Right ventricle myocardium superior (tissue), 1 donor: ENCODE measurements at regions not wholly inside any gene's neighbourhood (a gene's known extent, or its start where the extent isn't known, plus 50 kb on each side); places are given as distances from the start of the nearest gene placed in this dataset.
"Not testable (repeated sequence)": the region's sequence is repeated elsewhere in the genome, so short reads cannot be mapped to it uniquely, and the experiment has no call there.

Experiments used
- ATAC-seq: fragments of 200-7000 bp; cut with Tn5 transposase; one replicate; pipeline ENCODE4 v1.9.1; 2020; ENCODE audit warnings: mild to moderate bottlenecking; ENCODE audit not compliant: poor library complexity
- DNase-seq: peaks from one replicate; pipeline ENCODE4 v3.0.0-alpha.2; 2020
- intact Hi-C: fragments of 100-400 bp; cut with DNase I; formaldehyde crosslinking; loops from one replicate; pipeline ENCODE4 v1.11.2; 2022
- donor health status: DM: no; HTN: yes; CAD: no; lungs with severe emphysema.

- no peak for DNase-seq
- intact Hi-C loops, result no loop called here
- no peak for ATAC-seq
These were observed 114.8 kb upstream of the BARHL2 start for GRCh38 chr1:90831910-90832309.

- intact Hi-C loops, result no loop called here
- DNase-seq (no peak), ATAC-seq (no peak)
These were observed 109.7 kb upstream of the BARHL2 start for GRCh38 chr1:90826834-90827233.

GRCh38 chr1:90826024-90826423 lies 108.9 kb upstream of the BARHL2 start:
- ATAC-seq (no peak), DNase-seq (no peak)
- intact Hi-C loops, result no loop called here

DNA sequence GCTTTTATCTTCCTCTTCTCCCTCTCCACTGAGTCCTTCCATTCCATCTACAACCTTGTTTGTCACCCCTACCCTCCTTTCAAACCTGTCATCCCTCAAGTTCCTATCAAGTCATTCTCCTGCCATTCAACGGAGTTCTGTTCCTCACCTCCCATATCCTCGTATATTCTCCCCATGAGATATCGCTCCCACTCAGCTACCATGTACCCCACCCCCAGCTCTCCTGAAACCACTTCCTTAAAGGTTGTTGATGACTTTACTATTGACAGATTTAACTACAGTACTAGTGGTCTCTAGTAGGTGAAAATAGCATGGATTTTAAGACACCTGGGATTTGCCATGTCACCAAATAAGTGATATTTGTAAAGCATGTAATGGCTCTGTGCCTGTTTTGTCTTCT lies 107.4 kb upstream of the BARHL2 start:
- DNase-seq, result no peak
- intact Hi-C loops, result no loop called here
- no peak for ATAC-seq

- ATAC-seq, result no peak
- DNase-seq, result no peak
- intact Hi-C loops, result no loop called here
These were observed 106.6 kb upstream of the BARHL2 start for GRCh38 chr1:90823686-90824085.

DNA sequence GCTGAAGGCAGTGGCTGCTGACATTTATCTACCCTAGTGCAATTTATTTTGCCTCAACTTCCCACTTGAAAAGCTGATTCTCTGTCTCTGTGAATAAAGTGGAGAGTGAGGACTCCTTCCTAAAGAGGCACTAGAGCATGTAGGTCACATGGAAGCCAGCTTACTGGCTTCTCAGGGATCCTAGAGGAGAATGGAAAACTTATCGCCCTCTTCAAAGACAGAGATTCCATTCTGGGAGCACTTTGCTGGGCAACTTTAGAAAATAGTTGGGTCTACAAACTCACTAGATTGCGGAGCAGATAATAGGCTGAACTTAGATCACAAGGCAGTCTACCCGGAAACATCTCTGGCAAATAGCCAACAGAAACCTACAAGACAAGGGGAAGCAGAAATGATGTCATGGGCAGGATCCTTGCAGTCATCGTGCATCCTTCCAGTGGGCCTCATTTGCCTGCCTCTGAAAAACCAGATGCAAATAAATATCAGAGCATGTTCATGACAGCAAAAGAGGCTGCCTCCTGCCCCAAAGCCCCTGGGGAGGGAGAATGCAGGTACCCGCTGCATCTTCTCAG lies 104.8 kb upstream of the BARHL2 start:
- ATAC-seq, result no peak
- intact Hi-C loops, result no loop called here
- DNase-seq, result no peak

GRCh38 chr1:90821152-90821787 lies 104.2 kb upstream of the BARHL2 start:
- no peak for DNase-seq
- ATAC-seq, result no peak
- intact Hi-C loops, result no loop called here

GRCh38 chr1:90820745-90821144 lies 103.6 kb upstream of the BARHL2 start:
- intact Hi-C loops, result no loop called here
- no peak for ATAC-seq

GRCh38 chr1:90817399-90817798 lies 100.3 kb upstream of the BARHL2 start:
- ATAC-seq (no peak), DNase-seq (no peak)
- intact Hi-C loops, result no loop called here

More at GRCh38 chr1:90820745-90821144, 103.6 kb upstream of the BARHL2 start:
- no peak for DNase-seq

- intact Hi-C loops, ATAC-seq, DNase-seq: not testable (repeated sequence)
These were observed 95.1 kb upstream of the BARHL2 start for GRCh38 chr1:90812237-90812636.

GRCh38 chr1:90811444-90811950 lies 94.4 kb upstream of the BARHL2 start:
- ATAC-seq, intact Hi-C loops, DNase-seq: not testable (repeated sequence)

GRCh38 chr1:90810681-90811080 lies 93.6 kb upstream of the BARHL2 start:
- DNase-seq, result no peak
- ATAC-seq, result no peak
- intact Hi-C loops, result no loop called here

- ATAC-seq (no peak), DNase-seq (no peak)
- intact Hi-C loops, result no loop called here
These were observed 92.9 kb upstream of the BARHL2 start for GRCh38 chr1:90809996-90810395.

- ATAC-seq (no peak), DNase-seq (no peak)
- intact Hi-C loops, result no loop called here
These were observed 92.0 kb upstream of the BARHL2 start for GRCh38 chr1:90809093-90809492.

DNA sequence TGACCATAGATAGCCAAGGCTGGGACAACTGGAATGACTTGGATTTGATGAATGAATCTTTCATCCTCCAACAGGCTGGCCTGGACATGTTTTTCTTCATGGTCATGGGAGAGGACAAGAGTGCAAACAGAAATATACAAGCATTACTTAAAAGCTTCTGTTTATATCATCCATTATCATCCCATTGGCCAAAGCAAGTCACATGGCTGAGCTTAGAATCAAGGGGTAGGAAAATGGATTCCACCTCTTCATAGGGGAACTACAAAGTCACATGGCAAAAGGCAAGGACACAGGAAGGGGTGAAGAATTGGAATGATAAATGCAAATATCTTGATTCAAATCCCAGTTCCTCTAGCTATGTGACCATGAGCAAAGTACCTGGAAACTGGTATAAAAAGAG lies 90.2 kb upstream of the BARHL2 start:
- DNase-seq, result no peak

DNA sequence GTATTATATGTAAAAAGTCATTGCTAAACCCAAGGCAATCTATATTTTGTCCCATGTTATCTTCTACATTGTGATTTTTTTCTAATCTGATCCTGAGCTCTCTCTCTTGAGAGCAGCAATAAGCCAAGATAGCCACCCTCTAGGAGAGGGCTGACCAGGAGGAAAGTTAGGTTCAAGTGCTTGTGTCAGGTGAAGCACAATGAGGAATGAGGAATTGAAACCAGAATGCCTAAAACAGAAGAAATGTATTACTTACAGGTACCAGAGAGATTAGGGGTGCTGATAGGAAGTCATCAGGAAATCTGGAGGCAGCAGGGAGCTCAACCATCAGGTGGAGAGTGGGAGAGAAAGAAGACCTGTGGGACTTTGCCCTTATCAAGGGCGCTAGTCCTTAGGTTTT lies 85.5 kb upstream of the BARHL2 start:
- DNase-seq (no peak), ATAC-seq (no peak)
- intact Hi-C loops, result no loop called here

More for the DNA sequence above, 90.2 kb upstream of the BARHL2 start:
- ATAC-seq, result no peak
- intact Hi-C loops, result no loop called here

GRCh38 chr1:90800012-90800717 lies 83.1 kb upstream of the BARHL2 start:
- intact Hi-C loops, result no loop called here
- DNase-seq (no peak), ATAC-seq (no peak)

DNA sequence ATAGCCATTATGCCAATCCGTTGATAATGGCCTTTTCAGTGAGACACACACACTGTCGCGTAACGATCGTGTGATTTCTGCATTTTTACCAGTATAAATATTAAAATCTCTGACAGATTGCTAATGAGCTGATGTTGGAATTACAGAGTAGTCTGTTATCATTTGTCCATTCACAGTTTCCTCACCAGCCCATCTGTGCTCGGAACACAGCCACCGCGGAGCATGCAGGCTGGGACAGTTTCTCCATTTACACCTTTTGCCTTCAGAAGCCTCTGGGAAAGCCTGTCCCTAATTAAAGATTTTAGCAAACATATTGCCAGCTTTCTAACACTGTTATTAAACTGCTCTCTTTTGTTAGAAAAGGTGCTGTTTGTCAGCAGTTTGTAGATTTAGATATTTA lies 82.2 kb upstream of the BARHL2 start:
- DNase-seq (no peak), ATAC-seq (no peak)
- intact Hi-C loops, result no loop called here

- intact Hi-C loops, result no loop called here
- DNase-seq, result no peak
- no peak for ATAC-seq
These were observed 81.8 kb upstream of the BARHL2 start for GRCh38 chr1:90798883-90799282.

DNA sequence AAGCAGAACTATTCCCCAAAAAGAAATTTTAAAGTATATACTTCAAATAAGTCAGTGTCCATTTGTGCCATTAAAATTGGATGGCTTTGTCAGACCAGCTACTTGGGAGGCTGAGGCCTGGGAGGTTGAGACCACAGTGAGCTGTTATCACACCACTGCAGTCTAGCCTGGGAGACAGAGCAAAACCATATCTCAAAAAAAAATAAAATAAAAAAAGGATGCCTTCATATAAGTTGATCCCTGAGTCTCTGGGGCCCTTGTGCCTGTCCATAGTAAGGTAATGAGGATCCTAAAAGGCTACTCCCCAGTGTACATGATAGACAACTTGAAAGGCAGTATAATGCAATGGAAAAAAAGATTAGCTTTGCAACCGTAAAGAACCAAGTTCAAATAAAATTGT lies 81.2 kb upstream of the BARHL2 start:
- ATAC-seq (no peak), DNase-seq (no peak)
- intact Hi-C loops, result no loop called here
